Gastrocnemius medialis (tissue), 4 donors: ENCODE measurements at regions not wholly inside any gene's neighbourhood (a gene's known extent, or its start where the extent isn't known, plus 50 kb on each side); places are given as distances from the start of the nearest gene placed in this dataset.

Source experiments
- ATAC-seq, 2 donors: fragments of 150-250 bp; one replicate each; pipeline ENCODE4 v1.9.1; 2016
- DNase-seq, 2 donors: peaks; one replicate each; pipeline ENCODE4 v3.0.0-alpha.2; 2019
- H3K27ac ChIP-seq, 4 donors: fragments of 200-600 bp; sonication (generic); 1 replicate in 1 of 4; 2 replicates in 3 of 4; pipeline ENCODE4 v1.5.1; 2016 to 2018; ENCODE audit warnings: mild to moderate bottlenecking in 2 of 4, moderate library complexity in 1 of 4
- H3K27me3 ChIP-seq, 3 donors: fragments of 200-600 bp; sonication (generic) in 2 of 3; 1 replicate in 1 of 3; 2 replicates in 2 of 3; pipeline versions ENCODE4 v1.5.1 to v1.6.0; 2016 to 2019; ENCODE audit warnings: mild to moderate bottlenecking in 1 of 3, moderate library complexity in 1 of 3
- H3K36me3 ChIP-seq, 2 donors: fragments of 200-600 bp; sonication (generic) in 1 of 2; one replicate each; pipeline ENCODE4 v1.5.1; 2017 to 2018
- H3K4me1 ChIP-seq, 2 donors: fragments of 200-600 bp; sonication (generic) in 1 of 2; one replicate each; pipeline ENCODE4 v1.5.1; 2016 to 2017; ENCODE audit warnings: mild to moderate bottlenecking in 2 of 2
- H3K4me3 ChIP-seq, 4 donors: fragments of 200-600 bp; sonication (generic) in 3 of 4; 1 replicate in 1 of 4; 2 replicates in 3 of 4; pipeline ENCODE4 v1.5.1; 2016 to 2019; ENCODE audit warnings: mild to moderate bottlenecking in 2 of 4
- H3K9me3 ChIP-seq, 3 donors: fragments of 200-600 bp; sonication (generic) in 2 of 3; 1 replicate in 1 of 3; 2 replicates in 2 of 3; pipeline ENCODE4 v1.5.1; 2016 to 2019
- CTCF ChIP-seq, 5 experiments: fragments of 450-650 bp in 3 of 5; fragments of 200-600 bp in 2 of 5; sonication (generic) in 2 of 5; IDR thresholded peaks in 4 of 5; conservative IDR thresholded peaks in 1 of 5; 1 replicate in 4 of 5; 2 replicates in 1 of 5; pipeline ENCODE4 v1.5.1; 2016 to 2019; ENCODE audit warnings: antibody characterized with exemption in 5 of 5, mild to moderate bottlenecking in 3 of 5, moderate library complexity in 3 of 5
- POLR2A ChIP-seq, 2 donors: fragments of 450-650 bp; IDR thresholded peaks; one replicate each; pipeline ENCODE4 v1.6.1; 2017; ENCODE audit warnings: antibody characterized with exemption in 2 of 2, mild to moderate bottlenecking in 2 of 2, moderate library complexity in 2 of 2
- in situ Hi-C, 4 donors: fragments of 200-750 bp; cut with MboI; loops; one replicate each; pipeline versions ENCODE4 v1.15.0 to v1.8.0; 2017; ENCODE audit warnings: low sequenced_read_pairs in 4 of 4
- intact Hi-C: fragments of 100-400 bp; cut with DNase I; formaldehyde crosslinking; loops from one replicate; pipeline ENCODE4 v1.15.1; 2023; ENCODE audit warnings: low total_unique reads

- intact Hi-C loops, result no loop called here
- TF ChIP-seq CTCF (IDR thresholded peaks at IDR 0.05 in 4 of 5, conservative IDR thresholded peaks at IDR 0.05 in 1 of 5) (no peak), POLR2A (IDR thresholded peaks at IDR 0.05) (no peak)
- H3K4me1 ChIP-seq, result peaks cover 8 to 30% of the 10 kb centered on the region in 2 donors
Measured at GRCh38 chr6:134722200-134722870, 227.6 kb downstream of the ALDH8A1 start.

GRCh38 chr6:134721060-134721405 is 228.9 kb downstream of the ALDH8A1 start:
- Histone ChIP-seq H3K36me3 (no peaks in the 10 kb centered on the region), H3K4me1 (peaks cover 8 to 30% of the 10 kb centered on the region in 2 donors), H3K4me3 (no peak overlapping the region), H3K27ac (peak overlapping the region in 1 of 4 donors; percentile 47), H3K27me3 (no peaks in the 10 kb centered on the region), H3K9me3 (no peaks in the 10 kb centered on the region)
- intact Hi-C loops, result no loop called here
- in situ Hi-C loops, result no loop called here
- no peak for DNase-seq
- TF ChIP-seq CTCF (IDR thresholded peaks at IDR 0.05 in 4 of 5, conservative IDR thresholded peaks at IDR 0.05 in 1 of 5), result no peak
- TF ChIP-seq POLR2A (IDR thresholded peaks at IDR 0.05), result no peak
- no peak for ATAC-seq

More at GRCh38 chr6:134722200-134722870, 227.6 kb downstream of the ALDH8A1 start:
- Histone ChIP-seq H3K27me3 (no peaks in the 10 kb centered on the region), H3K4me3 (no peak overlapping the region), H3K27ac (no peak overlapping the region), H3K36me3 (no peaks in the 10 kb centered on the region), H3K9me3 (no peaks in the 10 kb centered on the region)
- no peak for DNase-seq
- in situ Hi-C loops, result no loop called here
- ATAC-seq, result no peak

GRCh38 chr6:134720353-134721059 is 229.4 kb downstream of the ALDH8A1 start:
- no peaks in the 10 kb centered on the region for H3K27me3 ChIP-seq
- in situ Hi-C loops (no loop called here), intact Hi-C loops (no loop called here)
- H3K9me3 ChIP-seq, result no peaks in the 10 kb centered on the region
- peak overlapping the region in 2 of 4 donors; percentile 30 to 47 for H3K27ac ChIP-seq
- DNase-seq (no peak), ATAC-seq (peak; percentile 36 to 67)
- TF ChIP-seq CTCF (IDR thresholded peaks at IDR 0.05 in 4 of 5, conservative IDR thresholded peaks at IDR 0.05 in 1 of 5), result no peak
- TF ChIP-seq POLR2A (IDR thresholded peaks at IDR 0.05), result no peak
- H3K4me3 ChIP-seq, result no peak overlapping the region
- H3K4me1 ChIP-seq, result peaks cover 8 to 30% of the 10 kb centered on the region in 2 donors
- H3K36me3 ChIP-seq, result no peaks in the 10 kb centered on the region

GRCh38 chr6:134719911-134720310 is 230.0 kb downstream of the ALDH8A1 start:
- Histone ChIP-seq H3K27ac (peak overlapping the region in 1 of 4 donors; percentile 47), H3K27me3 (no peaks in the 10 kb centered on the region), H3K9me3 (no peaks in the 10 kb centered on the region), H3K4me3 (no peak overlapping the region), H3K36me3 (no peaks in the 10 kb centered on the region), H3K4me1 (peaks cover 8 to 30% of the 10 kb centered on the region in 2 donors)
- TF ChIP-seq POLR2A (IDR thresholded peaks at IDR 0.05), result no peak
- TF ChIP-seq CTCF (IDR thresholded peaks at IDR 0.05 in 4 of 5, conservative IDR thresholded peaks at IDR 0.05 in 1 of 5), result no peak
- DNase-seq, result no peak
- no peak for ATAC-seq
- in situ Hi-C loops (no loop called here), intact Hi-C loops (no loop called here)
